MM.1S (cell line): ENCODE measurements at regions not wholly inside any gene's neighbourhood (a gene's known extent, or its start where the extent isn't known, plus 50 kb on each side); places are given as distances from the start of the nearest gene placed in this dataset.

ENCODE experiments used
- CTCF ChIP-seq: fragments of 300-600 bp; sonication (generic); IDR thresholded peaks from 2 replicates; pipeline ENCODE4 v1.5.1; 2016; ENCODE audit warnings: antibody characterized with exemption, low read length, mixed read lengths
- EZH2 ChIP-seq: fragments of 300-600 bp; sonication (generic); optimal IDR thresholded peaks from 2 replicates; pipeline ENCODE3; 2017; ENCODE audit warnings: low read depth, mild to moderate bottlenecking, antibody characterized with exemption, low read length, mixed read lengths
- EZH2phosphoT487 ChIP-seq: fragments of 300-600 bp; sonication (generic); IDR thresholded peaks from 2 replicates; pipeline ENCODE4 v1.6.1; 2018; ENCODE audit warnings: antibody characterized with exemption, low read length

- TF ChIP-seq CTCF = no peak
- TF ChIP-seq EZH2 = no peak
- TF ChIP-seq EZH2phosphoT487 = no peak
Observed at GRCh38 chr20:51969191-51969590, 166.9 kb upstream of the SALL4 start.
